HG02943 (cell line): ENCODE measurements at regions not wholly inside any gene's neighbourhood (a gene's known extent, or its start where the extent isn't known, plus 50 kb on each side); places are given as distances from the start of the nearest gene placed in this dataset.
"Not testable (repeated sequence)": the region's sequence is repeated elsewhere in the genome, so short reads cannot be mapped to it uniquely, and the experiment has no call there.

ENCODE experiments used
- ATAC-seq: cut with Tn5 transposase; IDR thresholded peaks from one replicate; pipeline ENCODE4 v1.9.1; 2021; ENCODE audit warnings: mild to moderate bottlenecking, low read depth, moderate library complexity; ENCODE audit not compliant: unreplicated experiment

- no peak for ATAC-seq
Measured at GRCh38 chr14:56998728-56999127, 188.4 kb upstream of the OTX2 start.

DNA sequence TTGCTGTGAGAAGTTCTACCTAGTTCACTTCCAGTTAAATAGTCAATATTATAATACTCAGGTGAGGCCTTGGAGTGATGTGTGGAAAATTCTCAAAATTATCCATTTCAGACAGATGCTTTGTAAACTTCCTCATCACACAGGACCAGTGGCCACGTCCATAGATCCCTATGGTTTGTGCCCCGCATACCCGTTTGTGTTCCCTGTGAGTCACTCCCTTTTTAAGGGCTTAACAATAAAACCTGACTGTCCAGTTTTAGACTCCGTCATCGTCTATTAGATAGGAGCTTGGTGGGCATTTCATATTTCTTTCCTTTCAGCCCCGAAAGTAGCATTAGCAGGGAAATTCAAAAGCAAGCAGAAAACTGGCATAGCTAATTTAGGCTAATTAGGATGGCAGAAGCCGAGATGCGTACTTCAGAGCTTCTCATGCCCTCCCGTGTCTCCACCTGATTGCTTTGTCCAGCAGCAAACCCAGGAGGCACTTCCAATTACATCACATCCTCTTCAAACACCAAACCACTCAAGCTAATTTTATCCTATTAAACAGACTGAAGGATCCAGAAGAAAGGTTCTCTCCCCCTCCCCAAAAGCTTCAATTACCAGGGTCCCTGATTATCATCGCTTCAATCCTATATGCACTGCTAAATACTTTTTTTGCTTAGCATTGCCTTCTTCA, 186.6 kb upstream of the OTX2 start:
- no peak for ATAC-seq

DNA sequence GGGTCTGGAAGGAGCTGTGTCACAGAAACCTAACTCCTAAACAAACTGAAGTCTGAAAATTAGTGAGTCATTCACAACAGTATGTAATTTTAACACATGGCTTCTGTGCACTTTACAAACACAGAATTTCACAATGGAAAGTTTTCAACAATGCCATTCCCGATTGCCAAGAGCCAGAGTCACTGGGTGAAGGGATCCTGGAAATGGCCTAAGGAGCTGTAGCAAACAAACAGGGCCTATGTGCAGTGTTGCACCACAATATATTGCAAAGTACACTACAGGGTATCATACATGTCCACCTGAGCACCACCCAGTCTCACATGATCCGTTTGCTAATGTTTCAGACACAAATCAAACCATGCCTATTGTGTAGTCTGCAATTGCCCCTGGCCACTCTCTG, 184.7 kb upstream of the OTX2 start:
- ATAC-seq, result no peak

DNA sequence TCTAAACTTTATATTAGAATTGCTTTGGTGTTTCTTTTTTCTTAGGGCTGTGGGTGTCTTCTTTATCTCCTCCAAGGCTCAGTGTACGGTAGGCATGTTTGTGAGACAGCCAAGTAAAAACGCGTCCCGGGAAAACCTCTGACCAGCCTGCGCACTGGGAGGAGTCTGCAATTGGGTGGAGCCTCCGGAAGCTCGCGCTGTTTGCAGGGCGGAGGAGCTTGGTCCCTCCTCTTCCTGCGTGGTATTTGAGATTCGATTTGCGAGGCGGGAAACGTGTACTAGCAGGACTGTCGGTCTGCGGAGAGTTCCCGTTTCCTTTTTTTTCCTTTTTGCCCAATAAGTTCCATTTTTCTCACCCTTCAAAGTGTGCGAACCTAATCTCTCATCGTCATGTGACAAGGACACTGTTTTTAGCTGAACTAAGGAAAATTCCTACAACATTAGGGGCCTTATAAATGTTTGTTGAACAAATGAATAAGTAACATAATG, 182.1 kb upstream of the OTX2 start:
- no peak for ATAC-seq

GRCh38 chr14:56990991-56991627, 180.8 kb upstream of the OTX2 start:
- ATAC-seq, result not testable (repeated sequence)

- no peak for ATAC-seq
Measured at GRCh38 chr14:56989359-56989758, 179.1 kb upstream of the OTX2 start.

GRCh38 chr14:56979936-56980335, 169.7 kb upstream of the OTX2 start:
- no peak for ATAC-seq

DNA sequence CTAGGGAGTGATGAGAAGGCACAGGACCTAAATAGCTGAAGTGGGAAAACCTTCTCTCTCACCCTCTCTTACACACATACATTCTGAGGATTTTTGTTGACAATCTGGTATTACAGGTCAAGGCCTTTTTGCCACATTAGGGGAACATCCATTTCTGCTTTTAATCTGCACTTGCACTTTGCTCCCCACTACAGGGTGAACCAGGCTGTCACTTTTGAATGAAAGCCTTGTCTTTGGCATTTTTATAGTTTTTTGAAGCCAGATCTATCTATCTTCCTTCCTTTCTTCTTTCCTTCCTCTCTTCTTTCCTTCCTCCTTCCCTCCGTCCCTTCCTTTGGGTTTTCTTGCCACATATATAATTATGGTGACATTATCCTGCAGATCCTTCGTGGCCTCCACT, 165.9 kb upstream of the OTX2 start:
- ATAC-seq, result no peak

DNA sequence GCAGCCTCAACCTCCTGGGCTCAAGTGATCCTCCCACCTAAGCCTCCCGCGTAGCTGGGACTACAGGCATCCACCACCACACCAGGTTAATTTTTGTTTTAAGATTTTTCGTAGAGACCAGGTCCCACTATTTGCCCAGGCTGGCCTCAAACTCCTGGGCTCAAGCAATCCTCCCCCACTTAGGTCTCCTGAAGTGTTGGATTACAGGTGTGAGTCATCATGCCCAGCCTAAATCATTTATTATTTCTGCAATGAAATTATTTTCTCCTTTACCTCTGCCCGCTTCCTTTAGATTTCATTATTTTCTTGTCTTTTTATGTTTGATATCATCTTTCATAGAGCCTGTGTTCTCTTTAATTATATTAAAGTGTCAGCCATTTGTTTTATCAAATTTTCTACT, 165.2 kb upstream of the OTX2 start:
- ATAC-seq, result no peak

- ATAC-seq, result no peak
Measured at GRCh38 chr14:56972948-56973347, 162.7 kb upstream of the OTX2 start.

DNA sequence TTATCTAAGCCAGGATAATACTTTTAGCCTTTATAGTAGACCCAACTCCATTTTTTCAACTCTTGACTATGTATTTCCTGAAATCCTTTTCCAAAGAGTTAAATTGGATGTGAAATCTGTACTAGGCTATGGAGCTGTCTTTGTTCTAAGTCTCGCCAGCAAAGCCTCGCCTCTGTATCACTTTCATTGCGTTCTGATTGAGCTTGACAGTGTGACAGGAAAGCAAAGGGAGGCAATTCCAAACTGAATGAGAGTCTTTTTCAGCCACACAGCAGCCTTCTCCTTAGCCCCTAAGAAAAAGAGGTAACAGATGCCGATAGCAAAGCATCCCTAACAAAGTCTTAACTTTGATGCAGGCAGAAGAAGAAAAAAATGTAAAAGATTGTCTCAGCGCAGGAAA, 154.6 kb upstream of the OTX2 start:
- no peak for ATAC-seq

- ATAC-seq, result no peak
Measured at GRCh38 chr14:56963381-56963780, 153.1 kb upstream of the OTX2 start.

DNA sequence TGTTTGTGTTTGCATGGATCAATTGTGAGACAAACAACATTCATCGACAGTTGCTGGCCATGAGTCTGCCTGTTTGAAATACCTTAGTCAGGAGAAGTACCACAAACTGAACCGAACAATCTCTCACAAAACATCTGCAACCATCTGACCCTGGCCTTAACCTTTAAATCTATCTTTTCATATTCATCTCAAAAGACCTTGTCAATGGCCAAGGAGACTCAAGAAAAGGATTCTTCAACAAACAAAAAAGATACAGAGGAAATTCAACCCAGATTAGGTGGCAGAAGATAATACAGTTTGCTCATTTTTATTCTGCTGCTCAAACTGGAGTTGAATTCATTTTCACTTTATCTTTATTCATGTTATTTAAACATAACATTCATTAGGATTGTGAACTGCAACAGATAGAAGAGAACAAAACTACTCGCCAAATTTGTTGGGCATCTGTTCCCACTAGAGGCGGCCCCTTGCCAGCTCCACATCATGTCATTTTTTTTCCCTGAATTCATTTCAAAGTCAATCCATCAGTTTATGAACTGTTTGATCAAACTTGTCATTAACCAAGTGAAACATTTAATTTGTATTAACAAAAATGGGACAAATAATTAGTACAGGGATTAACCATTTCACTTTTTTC, 152.3 kb upstream of the OTX2 start:
- ATAC-seq, result no peak

- ATAC-seq, result no peak
Measured at GRCh38 chr14:56959869-56960268, 149.6 kb upstream of the OTX2 start.

DNA sequence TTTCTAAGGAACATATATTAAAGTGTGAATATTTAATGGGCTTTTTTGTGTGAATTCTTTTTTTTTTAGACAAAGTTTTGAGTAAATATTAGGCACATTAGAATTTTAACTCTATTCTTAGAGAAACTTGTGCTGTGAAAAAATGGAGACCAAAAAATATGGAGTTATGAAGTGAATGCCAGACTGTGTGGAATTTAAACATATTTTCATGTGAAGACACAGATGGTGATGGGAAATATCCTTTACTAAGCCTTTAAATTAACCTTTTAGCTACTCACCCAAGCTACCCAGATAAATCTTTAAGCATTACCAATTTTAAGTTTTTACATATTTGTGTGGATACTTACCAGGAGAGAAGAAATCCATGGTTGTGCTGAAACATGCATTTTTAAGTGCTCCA, 148.8 kb upstream of the OTX2 start:
- ATAC-seq, result no peak

GRCh38 chr14:56956182-56956581, 145.9 kb upstream of the OTX2 start:
- no peak for ATAC-seq

DNA sequence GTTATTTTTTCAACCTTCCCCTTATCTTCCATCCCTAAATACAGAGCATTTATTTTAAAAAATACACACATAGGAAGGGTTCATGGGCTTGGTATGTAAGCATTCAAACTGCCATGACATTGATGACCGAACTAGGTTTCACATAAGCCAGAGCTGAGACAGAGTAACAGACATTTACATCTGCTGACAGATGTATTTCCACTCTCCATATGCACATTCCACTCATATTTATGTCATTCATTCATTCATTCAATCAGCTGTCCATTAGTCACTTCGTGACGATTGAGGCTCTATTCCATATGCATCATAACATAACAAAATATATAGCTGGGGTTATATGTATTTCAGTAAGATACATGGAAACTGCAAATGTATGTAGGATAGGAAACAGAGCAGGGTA, 145.5 kb upstream of the OTX2 start:
- no peak for ATAC-seq

GRCh38 chr14:56953884-56954283, 143.6 kb upstream of the OTX2 start:
- no peak for ATAC-seq

DNA sequence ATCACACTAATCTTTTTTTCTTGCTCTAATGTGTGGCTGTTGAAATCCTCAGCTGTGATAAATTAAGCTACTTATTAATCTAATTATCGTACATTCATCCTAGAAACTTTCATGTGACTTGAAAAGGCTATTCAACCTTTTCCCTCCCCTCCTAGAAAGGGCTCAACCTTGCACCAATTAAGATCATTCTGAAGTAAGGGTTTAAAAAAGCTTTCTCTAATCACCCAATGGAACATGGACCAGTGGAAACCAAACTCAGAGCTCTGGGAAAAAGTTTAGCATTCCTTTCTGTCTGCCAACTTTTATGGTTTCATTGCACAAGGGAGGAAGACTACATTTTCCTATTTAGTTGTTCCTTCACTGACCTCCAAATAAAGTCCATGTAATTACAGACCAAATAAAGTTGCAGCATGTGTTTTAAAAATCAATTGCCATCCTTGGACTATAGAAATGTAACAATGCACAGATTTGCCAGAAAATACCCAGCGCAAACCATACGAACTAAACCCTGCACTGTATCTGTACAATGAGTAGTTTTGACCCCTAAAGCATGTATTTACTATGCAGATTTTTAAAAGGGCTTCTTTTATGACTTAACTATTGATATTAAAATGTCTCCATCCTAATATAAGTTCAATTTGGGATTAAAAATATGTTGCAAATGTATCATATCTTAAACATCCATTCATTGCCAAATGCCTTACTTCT, 142.6 kb upstream of the OTX2 start:
- ATAC-seq, result no peak

DNA sequence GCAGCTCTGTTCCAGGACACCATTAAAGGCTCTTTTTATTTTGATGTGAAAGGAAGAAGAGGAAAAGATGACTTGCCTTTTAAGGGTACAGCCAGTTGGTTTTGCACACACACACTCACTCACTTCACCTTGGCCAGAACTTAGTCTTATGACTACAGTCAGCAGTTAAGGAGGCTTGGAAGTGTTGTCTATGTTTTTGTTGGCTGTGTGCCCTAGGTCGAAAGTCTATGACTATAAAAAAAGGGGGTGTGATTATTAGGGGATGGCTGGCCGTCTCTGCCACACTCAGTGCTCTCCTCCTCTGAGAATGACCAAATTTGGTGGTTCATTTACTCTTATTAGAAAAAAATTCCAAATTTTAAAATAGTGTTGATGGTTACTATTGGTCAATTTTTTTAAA, 139.5 kb upstream of the OTX2 start:
- no peak for ATAC-seq

GRCh38 chr14:56945291-56945690, 135.0 kb upstream of the OTX2 start:
- ATAC-seq, result no peak
